Astrocyte of the spinal cord (primary cell): ENCODE measurements at regions not wholly inside any gene's neighbourhood (a gene's known extent, or its start where the extent isn't known, plus 50 kb on each side); places are given as distances from the start of the nearest gene placed in this dataset.

ENCODE experiments used
- DNase-seq: peaks from one replicate; pipeline ENCODE4 v3.0.0; 2011; ENCODE audit warnings: low read depth, low spot score
- H3K4me3 ChIP-seq: 2 replicates; pipeline ENCODE4 v1.5.1; 2011; ENCODE audit warnings: low read depth, mild to moderate bottlenecking, low read length, moderate library complexity
- CTCF ChIP-seq: IDR thresholded peaks from 2 replicates; pipeline ENCODE4 v1.5.1; 2012; ENCODE audit warnings: low read depth, mild to moderate bottlenecking, low read length, inconsistent platforms
- in situ Hi-C: cut with HindIII; loops from 2 replicates; pipeline ENCODE4 v1.10.0; 2017; ENCODE audit warnings: low sequenced_read_pairs

DNA sequence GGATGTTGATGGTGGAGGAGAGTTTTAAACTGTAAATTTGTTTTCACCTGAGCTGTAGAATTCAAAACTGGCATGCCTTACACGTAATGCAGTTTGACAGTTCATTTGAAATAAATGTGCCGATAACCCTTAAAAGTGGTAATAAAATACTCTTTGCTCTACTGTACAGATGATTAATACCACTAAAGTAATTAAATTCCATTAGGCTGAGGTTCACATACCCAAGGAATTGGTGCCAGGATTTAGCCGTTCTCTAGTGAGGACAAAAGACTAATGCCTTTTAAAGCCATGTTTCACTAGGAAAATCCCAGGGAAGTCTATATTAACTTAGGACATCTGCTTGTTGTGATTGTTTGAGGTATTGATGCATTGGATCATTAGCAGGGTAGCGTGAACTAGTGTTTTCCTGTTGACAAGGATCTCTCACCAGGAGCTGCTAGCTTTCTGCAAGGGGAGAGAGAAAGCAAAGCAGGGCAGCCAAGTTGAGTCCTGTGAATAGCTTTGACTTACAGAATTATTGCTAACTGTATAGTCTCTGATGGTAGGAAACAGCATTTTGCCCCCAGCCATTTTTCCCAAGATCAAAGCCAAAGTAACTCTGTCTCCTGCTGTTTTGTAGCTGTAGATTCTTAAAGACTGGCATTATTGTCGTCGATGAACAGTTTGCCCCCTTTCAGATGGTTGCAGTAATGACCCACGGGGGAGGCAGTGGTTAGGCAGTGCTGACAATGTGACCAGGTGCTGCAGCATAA, 280.9 kb upstream of the FANCL start:
- peak; percentile 14 for DNase-seq
- H3K4me3 ChIP-seq, result no peak overlapping the region
- TF ChIP-seq CTCF, result no peak
- in situ Hi-C loops, result no loop called here

- H3K4me3 ChIP-seq, result no peak overlapping the region
- DNase-seq, result no peak
- no peak for TF ChIP-seq CTCF
- in situ Hi-C loops, result no loop called here
Observed at GRCh38 chr2:58520903-58521302, 279.8 kb upstream of the FANCL start.

DNA sequence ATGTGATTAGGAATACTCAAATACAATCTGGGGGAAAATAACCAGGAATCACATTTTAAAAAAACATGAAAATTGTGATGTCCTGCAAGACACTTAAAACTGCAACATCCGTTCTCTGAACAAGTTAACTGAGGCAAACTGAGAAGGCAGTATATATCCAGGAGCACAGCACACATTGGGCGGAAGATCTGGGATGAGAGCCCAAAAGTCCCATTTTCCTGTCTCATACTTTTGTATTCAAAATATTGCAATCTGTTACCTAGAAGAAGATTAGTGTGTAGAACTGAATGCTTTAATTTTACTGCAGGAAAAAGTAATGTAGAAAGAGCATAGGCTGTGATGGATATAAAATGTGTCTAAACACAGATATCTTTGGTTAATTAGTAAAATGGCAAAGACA, 276.8 kb upstream of the FANCL start:
- no peak overlapping the region for H3K4me3 ChIP-seq
- DNase-seq, result no peak
- in situ Hi-C loops, result no loop called here
- TF ChIP-seq CTCF, result no peak

DNA sequence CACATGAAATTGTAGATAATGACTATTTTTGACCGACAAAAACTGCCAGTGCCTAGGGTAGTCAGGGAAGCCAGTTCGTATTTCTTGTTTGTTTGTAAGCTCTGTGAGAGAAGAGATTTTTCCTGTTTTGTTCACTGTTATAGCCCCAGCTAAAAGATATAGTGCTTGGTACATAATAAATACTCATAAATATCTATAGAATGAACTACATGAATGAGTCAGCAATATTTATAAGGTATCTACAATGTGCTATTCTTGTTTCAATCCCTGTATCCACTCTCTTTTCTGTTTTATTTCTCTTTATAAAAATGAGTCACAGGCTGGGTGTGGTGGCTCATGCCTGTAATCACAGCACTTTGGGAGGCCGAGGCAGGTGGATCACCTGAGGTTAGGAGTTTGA, 275.6 kb upstream of the FANCL start:
- TF ChIP-seq CTCF, result no peak
- H3K4me3 ChIP-seq, result no peak overlapping the region
- in situ Hi-C loops, result no loop called here
- no peak for DNase-seq

DNA sequence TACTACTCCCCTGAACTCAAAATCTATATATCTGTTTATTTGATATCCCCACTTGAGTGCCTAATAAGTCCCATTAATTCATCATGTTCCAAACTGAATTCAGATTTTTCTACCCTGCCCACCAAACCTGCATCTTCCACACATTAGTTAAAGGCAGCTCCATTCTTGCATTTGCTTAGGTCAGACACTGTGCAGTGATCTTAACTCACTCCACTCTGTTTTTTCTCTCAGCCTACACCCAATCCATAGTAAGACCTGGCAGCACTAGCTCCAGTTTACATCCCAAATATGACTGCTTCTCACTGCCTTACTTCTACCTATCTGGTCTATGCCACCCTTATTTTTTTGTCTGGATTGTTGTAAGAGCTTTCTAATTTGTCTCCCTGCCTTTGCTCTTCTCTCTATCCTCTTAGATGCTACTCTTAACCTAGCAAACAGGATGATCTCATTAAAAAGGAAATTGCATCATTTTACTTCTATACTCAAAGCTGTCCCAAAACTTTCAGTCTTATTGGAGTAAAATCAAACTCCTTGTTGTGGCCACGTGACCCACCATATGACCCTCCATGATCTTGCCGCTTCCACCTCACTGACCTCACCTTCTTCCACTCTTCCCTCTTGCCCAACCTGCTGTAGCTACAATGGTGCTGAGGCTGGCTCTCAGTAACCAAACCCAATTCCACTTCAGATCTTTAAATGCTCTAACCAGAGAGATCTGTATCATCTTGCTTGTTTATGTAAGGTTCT, 274.9 kb upstream of the FANCL start:
- DNase-seq, result no peak
- no peak for TF ChIP-seq CTCF
- in situ Hi-C loops, result no loop called here
- no peak overlapping the region for H3K4me3 ChIP-seq

DNA sequence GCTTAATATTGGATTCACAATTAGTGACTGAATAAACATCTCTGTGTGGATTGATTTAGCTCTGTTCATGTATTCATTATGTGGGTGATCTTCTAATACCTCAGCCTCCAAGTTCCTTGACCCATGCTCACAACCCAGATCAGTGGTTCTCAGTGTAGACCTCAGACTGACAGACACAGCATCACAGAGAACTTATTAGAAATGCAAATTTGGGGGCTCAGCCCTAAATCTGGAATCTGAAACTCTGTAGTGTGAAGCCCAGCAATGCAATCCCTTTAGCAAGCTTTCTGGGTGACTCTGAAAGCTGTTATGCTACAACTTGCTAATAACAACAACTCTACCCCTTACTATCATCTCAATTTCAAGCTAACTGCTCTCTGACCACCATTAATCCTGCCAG, 273.1 kb upstream of the FANCL start:
- DNase-seq, result no peak
- no peak for TF ChIP-seq CTCF
- no peak overlapping the region for H3K4me3 ChIP-seq
- in situ Hi-C loops, result no loop called here
